22Rv1 (cell line): ENCODE measurements at regions not wholly inside any gene's neighbourhood (a gene's known extent, or its start where the extent isn't known, plus 50 kb on each side); places are given as distances from the start of the nearest gene placed in this dataset.

ENCODE experiments used
- ZFX ChIP-seq: fragments of 450-650 bp; IDR thresholded peaks from 2 replicates; pipeline ENCODE4 v1.6.1; 2017; ENCODE audit warnings: antibody characterized with exemption, borderline replicate concordance
- TF ChIP-seq, protein P1 (sequence below): fragments of 450-650 bp; IDR thresholded peaks from 2 replicates; pipeline ENCODE4 v1.5.1; 2017; ENCODE audit warnings: mild to moderate bottlenecking

- TF ChIP-seq, protein P1, sequence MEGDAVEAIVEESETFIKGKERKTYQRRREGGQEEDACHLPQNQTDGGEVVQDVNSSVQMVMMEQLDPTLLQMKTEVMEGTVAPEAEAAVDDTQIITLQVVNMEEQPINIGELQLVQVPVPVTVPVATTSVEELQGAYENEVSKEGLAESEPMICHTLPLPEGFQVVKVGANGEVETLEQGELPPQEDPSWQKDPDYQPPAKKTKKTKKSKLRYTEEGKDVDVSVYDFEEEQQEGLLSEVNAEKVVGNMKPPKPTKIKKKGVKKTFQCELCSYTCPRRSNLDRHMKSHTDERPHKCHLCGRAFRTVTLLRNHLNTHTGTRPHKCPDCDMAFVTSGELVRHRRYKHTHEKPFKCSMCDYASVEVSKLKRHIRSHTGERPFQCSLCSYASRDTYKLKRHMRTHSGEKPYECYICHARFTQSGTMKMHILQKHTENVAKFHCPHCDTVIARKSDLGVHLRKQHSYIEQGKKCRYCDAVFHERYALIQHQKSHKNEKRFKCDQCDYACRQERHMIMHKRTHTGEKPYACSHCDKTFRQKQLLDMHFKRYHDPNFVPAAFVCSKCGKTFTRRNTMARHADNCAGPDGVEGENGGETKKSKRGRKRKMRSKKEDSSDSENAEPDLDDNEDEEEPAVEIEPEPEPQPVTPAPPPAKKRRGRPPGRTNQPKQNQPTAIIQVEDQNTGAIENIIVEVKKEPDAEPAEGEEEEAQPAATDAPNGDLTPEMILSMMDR = no peak
- no peak for TF ChIP-seq ZFX
Observed at GRCh38 chr3:176879710-176880109, 317.6 kb downstream of the TBL1XR1 start.
